AG10803 (cell line): ENCODE measurements at regions not wholly inside any gene's neighbourhood (a gene's known extent, or its start where the extent isn't known, plus 50 kb on each side); places are given as distances from the start of the nearest gene placed in this dataset.

Source experiments
- DNase-seq: peaks from one replicate; pipeline ENCODE4 v3.0.0; 2010; ENCODE audit warnings: low read depth
- H3K4me3 ChIP-seq: 2 replicates; pipeline ENCODE4 v1.5.1; 2011; ENCODE audit warnings: mild to moderate bottlenecking, low read length, control low read depth
- CTCF ChIP-seq: conservative IDR thresholded peaks from 2 replicates; pipeline ENCODE4 v1.5.1; 2011; ENCODE audit warnings: mild to moderate bottlenecking, low read length, control low read depth, inconsistent platforms

DNA sequence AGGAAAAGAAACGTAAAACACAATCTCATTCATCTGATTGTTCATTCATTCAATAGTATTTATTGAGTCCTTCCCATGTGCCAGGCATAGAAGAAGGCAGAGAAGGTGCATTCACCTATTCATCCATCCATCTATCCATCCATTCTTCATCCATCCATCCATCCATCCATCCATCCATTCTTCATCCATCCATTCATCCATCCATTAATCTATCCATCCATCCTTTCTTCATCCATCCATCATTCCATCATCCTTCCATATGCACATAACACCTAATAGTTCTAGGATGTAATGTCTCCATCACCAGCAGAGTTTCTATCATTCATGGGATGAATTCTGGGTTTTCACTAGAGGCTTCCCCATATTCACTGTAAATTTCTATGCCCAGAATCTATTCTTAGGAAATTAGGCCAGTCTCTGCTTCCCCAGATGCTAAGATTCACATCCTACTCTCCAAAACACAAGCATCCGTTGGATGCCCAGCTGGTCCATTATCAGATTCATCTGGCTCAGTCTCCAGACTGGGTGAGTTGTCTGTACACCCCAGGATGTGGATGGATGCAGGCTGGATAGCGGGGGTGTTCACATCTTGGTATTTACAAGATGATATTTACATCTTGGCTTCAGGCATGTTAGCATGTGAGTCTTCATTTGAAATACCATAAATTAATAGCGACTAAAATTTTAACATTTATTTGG is 517.7 kb upstream of the SULF2 start:
- no peak for DNase-seq
- no peak overlapping the region for H3K4me3 ChIP-seq
- TF ChIP-seq CTCF, result no peak

DNA sequence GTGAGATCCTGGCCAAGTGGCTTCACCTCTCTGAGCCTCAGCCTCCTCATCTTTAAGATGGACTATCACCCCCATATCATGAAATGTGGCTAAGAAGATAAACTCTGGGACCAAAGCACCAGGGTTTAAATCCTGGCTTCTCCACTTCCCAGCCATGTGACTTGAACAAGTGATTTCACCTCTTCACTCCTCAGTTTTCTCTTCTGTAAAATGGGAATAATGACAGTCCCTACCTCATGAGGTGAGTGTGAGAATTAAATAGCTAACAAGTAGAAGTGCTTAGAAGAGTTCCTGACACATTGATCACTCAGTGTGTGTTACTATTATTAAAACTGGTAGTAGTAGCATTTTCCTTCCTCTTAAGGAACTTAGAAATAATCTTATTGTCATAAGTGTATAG is 516.9 kb upstream of the SULF2 start:
- DNase-seq, result no peak
- H3K4me3 ChIP-seq, result no peak overlapping the region
- no peak for TF ChIP-seq CTCF

DNA sequence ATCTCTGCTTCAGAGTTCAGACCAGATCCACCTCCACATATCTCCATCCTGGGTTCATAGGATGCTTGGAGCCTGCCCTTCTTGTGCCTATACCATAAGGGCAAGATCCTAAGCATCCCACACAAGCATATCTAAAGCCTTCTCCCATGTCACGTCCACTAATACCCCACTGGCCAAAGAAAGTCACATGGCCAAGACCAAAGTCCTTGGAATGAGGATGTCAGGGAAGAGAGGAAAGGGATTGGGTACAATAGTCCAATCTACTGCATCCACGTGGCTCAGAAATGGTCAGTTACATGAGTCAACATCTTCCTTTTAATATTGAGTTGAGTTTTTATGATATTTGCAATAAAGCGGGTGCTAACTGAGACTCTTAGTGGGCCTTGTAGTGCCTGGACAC is 515.9 kb upstream of the SULF2 start:
- no peak overlapping the region for H3K4me3 ChIP-seq
- DNase-seq, result no peak
- TF ChIP-seq CTCF, result no peak

GRCh38 chr20:48300529-48300928 is 515.2 kb upstream of the SULF2 start:
- no peak overlapping the region for H3K4me3 ChIP-seq

GRCh38 chr20:48298851-48299484 is 513.7 kb upstream of the SULF2 start:
- DNase-seq, result peak; percentile 82
- H3K4me3 ChIP-seq, result no peak overlapping the region
- TF ChIP-seq CTCF, result no peak

More at GRCh38 chr20:48300529-48300928, 515.2 kb upstream of the SULF2 start:
- TF ChIP-seq CTCF, result no peak
- DNase-seq, result no peak

DNA sequence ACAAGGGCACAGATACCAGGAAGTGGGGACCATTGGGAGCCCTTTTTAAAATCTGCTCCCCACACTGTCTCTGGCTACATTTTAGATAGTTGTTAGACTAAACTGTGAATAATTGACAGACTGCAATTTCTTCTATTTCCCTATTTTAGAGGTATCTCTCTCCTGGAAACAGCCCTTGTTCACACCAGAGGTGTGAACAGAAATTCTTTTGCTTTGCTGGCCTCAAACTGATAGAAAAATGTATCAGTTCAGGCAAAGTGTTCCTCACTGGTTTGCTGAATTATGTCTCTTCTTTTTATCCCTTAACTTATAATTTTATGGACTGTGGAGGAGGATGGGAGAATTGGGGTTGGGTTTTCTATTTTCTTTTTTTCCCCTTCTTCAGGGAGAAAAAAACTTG is 513.2 kb upstream of the SULF2 start:
- DNase-seq, result no peak
- H3K4me3 ChIP-seq, result no peak overlapping the region
- no peak for TF ChIP-seq CTCF

DNA sequence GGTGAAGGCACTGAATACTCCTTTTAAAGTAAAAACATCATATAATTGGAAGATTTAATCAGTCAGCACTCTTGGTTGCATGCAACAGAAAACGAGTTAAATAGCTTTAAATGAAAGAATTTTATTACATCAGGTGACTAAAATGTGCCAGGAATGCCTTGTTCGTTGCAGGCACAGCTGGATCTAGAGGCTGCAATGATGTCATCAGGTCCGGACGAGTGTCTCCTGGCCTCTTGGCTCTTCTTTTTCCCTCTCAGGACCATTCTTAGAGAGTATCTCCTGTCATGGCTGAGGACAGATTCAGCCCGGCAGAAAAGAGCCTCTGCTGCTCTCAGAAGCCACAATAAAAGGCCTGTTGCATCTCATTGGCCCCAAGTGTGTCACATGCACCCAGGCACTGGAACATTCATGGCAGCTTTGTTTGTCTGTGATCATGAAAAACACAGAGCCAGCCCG is 510.7 kb upstream of the SULF2 start:
- H3K4me3 ChIP-seq, result no peak overlapping the region
- DNase-seq, result peak; percentile 82
- no peak for TF ChIP-seq CTCF
